ENCODE measurements at regions not wholly inside any gene's neighbourhood (a gene's known extent, or its start where the extent isn't known, plus 50 kb on each side); places are given as distances from the start of the nearest gene placed in this dataset.
"Not testable (repeated sequence)": the region's sequence is repeated elsewhere in the genome, so short reads cannot be mapped to it uniquely, and the experiment has no call there.

DNA sequence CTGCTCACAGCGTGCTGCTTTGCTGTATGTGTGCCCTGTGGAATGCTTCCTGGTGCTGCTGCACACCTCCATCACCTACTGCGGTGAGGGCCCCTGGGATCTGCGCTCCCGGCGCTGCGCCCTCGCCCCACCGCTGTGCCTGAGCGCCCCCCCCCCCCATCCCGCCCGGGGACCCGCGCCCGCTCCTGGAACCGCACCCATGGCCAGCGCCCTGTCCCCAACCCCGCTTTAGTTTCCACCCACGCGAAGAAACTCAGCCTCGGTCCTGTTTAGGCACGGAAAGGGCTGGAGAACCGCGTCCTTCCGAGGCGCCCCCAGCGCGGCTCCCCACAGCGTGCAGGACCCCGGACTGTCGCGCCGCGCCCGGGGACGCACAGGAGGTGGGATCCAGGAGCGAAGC is 265.5 kb downstream of the POTEB3 start:
- not testable (repeated sequence) for DNase-seq

DNA sequence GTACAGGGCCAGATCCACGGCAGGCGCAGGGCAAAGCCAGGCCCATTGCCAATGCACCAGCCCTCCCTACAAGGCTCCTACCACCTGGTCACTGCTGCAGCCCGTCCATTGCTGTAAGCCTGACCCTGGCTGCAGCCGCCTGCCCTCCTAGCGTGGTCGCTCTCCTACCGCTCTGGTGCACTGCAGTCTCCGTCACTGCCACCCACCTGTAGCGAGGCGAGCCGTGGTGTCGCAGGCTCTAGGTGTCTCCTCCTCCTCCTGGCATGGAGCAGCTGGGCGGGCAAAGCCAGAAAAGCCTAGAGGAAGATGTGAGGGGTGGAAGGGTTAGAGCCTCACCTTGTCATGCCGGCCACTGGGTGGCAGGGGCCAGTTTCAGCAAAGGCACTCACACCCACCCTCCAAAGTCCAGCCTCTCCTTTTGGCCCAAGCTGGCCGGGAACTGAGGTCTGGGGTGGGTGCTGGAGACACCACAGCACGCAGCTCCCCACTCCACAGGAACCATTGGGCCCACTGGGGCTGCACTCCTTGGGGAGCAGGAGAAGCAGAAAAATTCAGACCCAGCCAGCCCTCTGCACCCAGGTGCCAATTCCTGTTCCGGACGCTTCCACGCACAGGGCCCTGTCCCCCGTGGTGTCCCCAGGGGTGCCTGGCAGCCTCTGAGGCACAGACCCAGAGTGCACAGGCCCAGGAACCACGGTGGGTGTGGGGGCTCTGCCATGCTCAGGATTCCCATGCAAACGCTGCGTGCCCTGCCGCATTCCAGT is 285.3 kb upstream of the POTEB2 start:
- DNase-seq = not testable (repeated sequence)

DNA sequence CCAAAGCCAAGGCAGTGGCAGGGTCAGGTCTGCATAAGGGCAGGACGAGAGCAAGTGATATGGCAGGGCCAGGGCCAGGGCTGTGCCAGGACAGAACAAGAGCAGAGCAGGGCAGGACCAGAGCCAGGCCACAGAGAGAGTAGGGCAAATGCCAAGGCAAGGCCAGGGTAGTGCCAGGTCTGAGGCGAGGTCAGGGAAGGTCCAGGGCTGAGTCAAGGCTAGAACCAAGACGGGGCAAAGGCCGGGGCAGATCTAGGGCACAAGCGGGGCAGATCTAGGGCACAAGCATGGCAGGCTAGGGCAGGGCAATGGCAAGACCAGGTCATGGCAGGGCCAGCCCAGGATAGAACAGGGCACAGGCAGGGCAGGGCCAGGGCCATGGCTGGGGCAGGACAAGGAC is 282.0 kb upstream of the POTEB2 start:
- DNase-seq = not testable (repeated sequence)

DNA sequence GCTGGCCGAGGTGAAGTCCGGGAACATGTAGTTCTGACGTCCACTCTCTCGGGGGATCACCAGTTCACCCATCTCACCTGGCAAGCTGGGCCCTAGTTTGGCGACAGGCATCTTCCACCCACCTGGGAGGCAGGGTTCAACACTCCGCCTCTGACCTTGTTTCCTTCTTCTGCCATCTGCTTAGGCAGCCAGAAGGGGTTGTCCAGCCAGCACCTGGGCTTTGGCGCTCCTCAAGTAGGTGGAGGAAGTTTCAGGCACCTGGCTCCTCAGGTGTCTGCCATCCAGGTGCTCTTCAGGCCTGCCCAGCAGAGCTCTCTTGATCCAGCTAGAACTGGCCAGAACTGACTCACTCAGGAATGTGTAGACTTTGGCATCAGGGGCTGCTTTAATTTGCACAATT is 267.8 kb upstream of the POTEB2 start:
- DNase-seq = not testable (repeated sequence)

DNA sequence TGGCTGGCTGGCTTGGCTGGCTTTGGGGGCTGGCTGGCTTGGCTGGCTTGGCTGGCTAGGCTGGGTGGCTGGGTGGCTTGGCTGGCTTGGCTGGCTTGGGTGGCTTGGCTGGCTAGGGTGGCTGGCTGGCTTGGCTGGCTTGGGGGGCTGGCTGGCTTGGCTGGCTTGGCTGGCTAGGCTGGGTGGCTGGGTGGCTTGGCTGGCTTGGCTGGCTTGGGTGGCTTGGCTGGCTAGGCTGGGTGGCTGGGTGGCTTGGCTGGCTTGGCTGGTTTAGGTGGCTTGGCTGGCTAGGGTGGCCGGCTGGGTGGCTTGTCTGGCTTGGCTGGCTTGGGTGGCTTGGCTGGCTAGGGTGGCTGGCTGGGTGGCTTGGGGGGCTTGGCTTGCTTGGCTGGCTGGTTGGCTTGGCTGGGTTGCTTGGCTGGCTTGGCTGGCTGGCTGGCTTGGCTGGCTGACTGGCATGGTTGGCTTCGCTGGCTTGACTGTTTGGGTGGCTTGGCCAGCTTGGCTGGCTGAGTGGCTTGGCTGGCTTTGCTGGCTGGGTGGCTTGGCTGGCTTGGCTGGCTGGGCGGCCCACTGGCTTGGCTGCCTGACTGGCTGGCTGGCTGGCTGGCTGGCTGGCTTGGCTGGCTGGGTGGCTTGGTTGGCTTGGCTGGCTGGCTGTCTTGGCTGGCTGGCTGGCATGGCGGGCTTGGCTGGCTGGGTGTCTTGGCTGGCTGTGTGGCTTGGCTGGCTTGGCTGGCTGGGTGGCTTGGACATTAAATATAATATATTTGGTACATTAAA is 246.3 kb upstream of the POTEB2 start:
- not testable (repeated sequence) for DNase-seq

DNA sequence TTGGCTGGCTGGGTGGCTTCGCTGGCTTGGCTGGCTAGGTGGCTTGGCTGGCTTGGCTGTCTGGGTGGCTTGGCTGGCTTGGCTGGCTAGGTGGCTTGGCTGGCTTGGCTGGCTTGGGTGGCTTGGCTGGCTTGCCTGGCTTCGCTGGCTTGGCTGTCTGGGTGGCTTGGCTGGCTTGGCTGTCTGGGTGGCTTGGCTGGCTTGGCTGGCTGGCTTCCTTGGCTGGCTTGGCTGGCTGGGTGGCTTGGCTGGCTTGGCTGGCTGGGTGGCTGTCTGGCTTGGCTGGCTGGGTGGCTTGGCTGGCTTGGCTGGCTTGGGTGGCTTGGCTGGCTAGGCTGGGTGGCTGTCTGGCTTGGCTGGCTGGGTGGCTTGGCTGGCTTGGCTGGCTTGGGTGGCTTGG is 245.7 kb upstream of the POTEB2 start:
- peak; percentile 28 for DNase-seq

DNA sequence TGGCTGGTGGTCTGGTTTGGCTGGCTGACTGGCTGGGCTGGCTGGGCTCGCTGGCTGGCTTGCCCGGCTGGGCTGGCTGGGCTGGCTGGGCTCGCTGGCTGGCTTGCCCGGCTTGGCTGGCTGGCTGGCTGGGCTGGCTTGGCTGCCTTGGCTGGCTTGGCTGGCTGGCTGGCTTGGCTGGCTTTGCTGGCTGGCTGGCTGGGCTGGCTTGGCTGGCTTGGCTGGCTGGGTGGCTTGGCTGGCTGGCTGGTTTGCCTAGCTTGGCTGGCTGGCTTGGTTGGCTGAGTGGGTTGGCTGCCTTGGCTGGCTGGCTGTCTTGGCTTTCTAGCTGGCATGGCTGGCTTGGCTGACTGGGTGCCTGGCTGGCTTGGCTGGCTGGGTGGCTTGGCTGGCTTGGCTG is 245.1 kb upstream of the POTEB2 start:
- DNase-seq = not testable (repeated sequence)

DNA sequence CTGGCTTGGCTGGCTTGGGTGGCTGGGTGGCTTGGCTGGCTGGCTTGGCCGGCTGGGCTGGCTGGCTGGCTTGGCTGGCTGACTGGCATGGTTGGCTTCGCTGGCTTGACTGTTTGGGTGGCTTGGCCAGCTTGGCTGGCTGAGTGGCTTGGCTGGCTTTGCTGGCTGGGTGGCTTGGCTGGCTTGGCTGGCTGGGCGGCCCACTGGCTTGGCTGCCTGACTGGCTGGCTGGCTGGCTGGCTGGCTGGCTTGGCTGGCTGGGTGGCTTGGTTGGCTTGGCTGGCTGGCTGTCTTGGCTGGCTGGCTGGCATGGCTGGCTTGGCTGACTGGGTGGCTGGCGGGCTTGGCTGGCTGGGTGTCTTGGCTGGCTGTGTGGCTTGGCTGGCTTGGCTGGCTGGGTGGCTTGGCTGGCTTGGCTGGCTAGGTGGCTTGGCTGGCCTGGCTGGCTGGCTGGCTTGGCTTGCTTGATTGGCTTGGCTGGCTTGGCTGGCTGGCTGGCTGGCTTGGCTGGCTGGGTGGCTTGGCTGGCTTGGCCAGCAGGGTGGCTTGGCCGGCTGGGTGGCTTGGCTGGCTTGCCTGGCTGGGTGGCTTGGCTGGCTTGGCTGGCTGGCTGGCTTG is 244.2 kb upstream of the POTEB2 start:
- DNase-seq = not testable (repeated sequence)

DNA sequence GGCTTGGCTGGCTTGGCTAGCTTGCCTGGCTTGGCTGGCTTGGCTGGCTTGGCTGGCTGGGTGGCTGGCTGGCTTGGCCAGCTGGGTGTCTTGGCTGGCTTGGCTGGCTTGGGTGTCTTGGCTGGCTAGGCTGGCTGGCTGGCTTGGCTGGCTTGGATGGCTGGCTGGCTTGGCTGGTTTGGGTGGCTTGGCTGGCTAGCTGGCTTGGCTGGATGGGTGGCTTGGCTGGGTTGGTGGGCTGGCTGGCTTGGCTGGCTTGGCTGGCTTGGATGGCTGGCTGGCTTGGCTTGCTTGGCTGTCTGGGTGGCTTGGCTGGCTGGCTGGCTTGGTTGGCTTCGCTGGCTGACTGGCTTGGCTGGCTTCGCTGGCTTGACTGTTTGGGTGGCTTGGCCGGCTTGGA is 242.3 kb upstream of the POTEB2 start:
- DNase-seq = not testable (repeated sequence)

DNA sequence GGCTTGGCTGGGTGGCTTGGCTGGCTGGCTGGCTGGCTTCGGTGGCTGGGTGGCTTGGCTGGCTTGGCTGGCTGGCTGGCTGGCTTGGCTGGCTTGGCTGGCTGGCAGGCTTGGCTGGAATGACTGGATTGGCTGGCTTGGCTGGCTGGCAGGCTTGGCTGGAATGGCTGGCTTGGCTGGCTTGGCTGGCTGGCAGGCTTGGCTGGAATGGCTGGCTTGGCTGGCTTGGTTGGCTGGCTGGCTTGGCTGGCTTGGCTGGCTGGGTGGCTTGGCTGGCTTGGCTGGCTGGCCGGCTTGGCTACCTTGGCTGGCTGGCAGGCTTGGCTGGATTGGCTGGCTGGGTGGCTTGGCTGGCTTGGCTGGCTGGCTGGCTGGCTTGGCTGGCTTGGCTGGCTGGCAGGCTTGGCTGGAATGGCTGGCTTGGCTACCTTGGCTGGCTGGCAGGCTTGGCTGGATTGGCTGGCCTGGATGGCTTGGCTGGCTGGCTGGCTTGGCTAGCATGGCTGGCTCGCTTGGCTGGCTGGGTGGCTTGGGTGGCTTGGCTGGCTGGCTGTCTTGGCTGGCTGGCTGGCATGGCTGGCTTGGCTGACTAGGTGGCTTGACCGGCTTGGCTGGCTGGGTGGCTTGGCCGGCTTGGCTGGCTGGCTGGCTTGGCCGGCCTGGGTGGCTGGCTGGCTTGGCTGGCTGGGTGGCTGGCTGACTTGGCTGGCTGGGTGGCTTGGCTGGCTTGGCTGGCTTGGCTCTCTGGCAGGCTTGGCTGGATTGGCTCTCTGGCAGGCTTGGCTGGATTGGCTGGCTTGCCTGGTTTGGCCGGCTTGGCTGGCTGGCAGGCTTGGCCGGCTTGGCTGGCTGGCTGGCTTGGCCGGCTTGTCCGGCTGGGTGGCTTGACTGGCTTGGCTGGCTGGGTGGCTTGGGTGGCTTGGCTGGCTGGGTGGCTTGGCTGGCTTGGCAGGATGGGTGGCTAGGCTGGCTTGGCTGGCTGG is 241.6 kb upstream of the POTEB2 start:
- not testable (repeated sequence) for DNase-seq

DNA sequence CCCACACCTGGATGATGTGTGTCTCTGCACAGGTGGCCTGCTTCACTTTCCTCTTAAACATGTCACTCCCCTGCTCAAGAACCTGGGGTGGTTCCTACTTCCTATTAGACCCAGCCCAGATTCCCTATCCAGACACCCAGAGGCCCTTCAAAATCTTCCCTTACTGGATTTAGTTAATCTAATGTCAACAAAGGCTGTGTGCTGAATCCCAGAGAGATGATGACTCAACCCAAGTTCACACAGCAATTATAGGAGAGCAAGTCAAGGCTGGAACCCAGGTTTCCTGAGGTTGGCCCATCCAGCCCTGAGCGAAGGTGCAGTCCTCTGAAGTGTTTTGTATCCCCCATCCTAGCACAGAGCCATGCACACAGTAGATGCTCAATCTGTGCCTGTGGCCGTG is 230.5 kb upstream of the POTEB2 start:
- DNase-seq = not testable (repeated sequence)

DNA sequence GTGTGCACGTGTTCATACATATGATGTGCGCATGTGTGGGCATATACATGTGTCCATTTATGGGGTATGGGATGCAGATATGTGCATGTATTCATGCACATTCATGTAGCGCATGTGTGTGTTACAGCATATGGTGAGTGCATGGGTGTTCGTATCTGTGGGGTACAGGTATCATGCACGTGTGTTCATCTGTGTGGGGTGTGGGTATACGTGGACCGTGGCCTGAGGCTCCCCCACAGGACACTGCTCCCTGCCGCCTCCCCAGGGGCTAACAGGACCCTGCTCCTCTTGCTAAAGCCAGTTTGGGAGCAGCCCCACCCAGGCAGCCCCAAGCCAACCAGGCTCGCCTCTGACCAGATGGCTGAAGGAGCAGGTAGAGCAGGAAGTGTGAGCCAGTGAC is 213.4 kb upstream of the POTEB2 start:
- not testable (repeated sequence) for DNase-seq

DNA sequence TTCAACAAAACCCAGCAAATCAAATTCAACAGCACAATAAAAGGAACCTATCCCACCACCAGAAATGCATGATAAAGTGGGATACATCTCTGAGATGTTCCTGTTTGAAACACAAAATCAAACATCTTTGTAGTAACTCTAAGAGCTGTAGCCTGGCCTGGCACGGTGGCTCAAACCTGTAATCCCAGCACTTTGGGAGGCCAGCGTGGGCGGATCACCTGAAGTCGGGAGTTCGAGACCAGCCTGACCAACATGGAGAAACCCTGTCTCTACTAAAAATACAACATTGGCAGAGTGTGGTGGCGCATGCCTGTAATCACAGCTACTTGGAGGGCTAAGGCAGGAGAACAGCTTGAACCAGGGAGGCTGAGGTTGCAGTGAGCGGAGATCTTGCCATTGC is 202.8 kb upstream of the POTEB2 start:
- not testable (repeated sequence) for DNase-seq

DNA sequence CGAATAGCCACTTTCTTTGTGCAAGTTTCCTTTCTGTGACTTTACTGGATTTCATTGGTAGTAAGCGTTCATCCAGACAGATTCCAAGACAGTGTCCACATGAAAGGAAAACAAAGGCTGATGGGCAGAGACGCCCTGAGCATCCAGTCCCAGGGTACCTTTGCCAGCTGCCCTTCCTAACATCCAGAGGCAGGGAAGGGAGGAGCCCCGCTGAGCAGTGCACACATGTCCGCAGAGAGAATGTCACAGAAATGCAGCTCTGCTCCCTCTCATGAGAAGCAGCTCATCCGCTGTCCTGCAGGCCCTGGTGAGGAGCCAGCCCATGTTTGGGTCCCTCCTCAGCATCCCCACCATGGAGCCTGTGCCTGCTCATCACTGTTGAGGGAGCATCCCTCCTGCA is 197.4 kb upstream of the POTEB2 start:
- DNase-seq = not testable (repeated sequence)

DNA sequence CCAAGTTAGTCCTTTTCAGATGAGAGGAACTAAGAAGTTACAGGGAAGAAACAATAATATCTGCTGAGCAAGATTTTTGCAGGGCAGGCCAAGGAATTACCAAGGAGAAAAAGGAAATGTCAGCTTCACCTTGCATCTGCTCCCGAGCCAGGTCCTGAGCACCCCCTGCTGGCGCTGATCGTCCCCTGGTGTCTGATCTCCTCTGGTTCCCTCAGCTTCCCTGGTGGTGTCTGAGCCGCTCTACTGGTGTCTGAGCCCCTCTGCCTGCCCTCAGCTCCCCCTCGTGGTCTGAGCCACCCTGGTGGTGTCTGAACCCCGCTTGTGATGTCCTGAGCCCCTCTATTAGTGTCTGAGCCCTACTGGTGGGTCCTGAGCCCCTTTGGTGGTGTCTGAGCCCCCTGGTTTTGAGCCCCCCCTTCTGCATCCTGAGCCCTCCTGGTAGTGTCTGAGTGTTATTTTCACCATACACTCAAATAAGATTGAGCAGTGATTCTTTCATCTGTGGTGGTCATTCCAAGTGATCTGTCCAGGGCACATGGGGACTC is 196.6 kb upstream of the POTEB2 start:
- not testable (repeated sequence) for DNase-seq

DNA sequence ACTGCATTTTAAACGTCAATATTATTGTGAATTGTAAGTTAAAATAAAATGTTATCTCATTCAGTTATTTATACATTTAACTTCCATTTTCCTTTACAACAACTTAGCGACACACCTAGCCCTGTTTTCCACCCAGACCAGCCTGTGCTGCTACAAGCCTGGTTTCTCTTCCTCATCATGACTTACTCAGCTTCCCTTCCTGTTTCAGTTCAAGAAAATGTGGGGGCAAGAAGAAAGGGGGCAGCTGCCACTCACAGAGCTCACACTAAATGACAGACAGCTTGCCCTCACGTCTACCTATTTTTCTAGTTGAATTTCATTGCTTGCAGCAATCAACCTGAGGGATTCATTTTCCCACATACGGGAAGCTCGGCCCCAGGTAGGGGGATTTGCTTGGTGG is 185.8 kb upstream of the POTEB2 start:
- not testable (repeated sequence) for DNase-seq

DNA sequence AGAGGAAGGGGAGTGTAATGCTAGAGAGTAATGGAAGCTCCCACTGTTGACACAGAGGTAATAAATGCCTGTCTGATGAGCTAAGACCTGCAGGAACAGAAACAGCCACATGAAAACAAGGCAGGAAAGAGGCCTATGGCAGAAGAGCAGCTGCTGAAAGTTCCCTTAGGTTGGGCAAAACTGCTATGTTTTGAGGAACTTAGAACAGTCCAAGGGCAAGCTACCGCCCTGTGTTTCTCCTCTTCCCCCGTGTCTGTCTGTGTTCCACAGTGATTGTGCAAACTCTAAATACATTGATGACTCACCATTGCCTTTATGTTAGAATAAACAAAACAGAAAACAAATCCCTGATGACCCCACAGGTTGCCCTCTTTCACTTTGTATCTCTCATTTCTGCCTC is 165.6 kb upstream of the POTEB2 start:
- not testable (repeated sequence) for DNase-seq

DNA sequence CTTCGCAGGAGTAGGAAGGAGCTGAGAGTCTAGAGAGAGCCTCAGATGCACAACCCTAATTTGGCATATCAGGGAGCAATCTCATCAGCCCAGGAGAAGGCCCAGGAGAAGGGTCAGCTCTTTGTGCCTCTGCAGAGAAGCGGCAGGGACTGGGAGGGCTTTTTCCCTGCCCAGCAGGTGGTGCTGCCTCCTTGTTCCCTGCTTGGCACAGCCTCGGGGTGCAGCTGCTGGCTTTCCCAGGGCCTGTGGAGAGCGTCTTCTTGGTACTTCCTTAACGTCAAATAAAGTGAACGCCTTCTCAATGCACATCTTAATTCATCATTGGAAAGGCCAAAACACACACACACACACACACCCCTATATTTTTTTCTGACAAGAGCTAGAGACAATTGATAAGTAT is 162.9 kb upstream of the POTEB2 start:
- DNase-seq = not testable (repeated sequence)

DNA sequence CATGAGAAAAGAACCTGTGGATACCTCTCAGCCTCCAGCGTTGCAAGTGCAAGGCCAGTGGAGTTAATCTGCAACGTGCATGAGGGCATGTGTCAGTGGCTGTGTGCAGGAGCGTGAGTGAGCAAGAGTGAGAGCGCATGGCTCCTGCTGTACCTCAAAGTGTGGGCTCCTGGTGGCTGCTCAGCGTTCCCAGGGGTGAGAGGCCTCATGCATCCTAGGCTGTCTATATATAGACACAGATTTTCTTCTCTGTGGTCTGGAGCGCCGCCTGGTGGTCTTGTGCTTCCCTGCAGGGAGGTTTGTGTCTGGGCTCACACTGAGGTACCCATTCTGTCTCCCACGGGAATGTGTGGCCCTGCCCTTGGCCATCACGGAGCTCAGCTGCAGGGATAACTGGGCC is 161.8 kb upstream of the POTEB2 start:
- DNase-seq = not testable (repeated sequence)

DNA sequence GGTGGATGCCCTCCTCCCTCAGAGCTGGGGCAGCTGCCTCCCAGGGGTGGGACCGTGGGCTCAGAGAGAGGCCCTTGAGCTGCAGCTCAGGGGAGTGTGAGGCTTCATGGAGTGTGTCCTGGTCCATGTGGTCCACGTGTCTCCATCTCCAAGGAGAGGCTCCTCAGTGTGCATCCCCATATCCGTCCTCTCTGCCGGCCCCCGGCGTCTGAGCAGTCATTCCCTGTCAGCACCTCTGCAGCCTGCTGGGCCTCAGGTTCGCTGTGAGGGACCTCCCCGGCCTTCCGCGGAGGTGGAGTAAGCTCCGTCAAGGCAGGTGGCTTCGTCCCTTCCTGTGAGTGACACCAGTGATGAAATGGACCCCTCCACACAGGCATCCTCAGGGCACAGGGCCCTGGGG is 160.7 kb upstream of the POTEB2 start:
- not testable (repeated sequence) for DNase-seq

DNA sequence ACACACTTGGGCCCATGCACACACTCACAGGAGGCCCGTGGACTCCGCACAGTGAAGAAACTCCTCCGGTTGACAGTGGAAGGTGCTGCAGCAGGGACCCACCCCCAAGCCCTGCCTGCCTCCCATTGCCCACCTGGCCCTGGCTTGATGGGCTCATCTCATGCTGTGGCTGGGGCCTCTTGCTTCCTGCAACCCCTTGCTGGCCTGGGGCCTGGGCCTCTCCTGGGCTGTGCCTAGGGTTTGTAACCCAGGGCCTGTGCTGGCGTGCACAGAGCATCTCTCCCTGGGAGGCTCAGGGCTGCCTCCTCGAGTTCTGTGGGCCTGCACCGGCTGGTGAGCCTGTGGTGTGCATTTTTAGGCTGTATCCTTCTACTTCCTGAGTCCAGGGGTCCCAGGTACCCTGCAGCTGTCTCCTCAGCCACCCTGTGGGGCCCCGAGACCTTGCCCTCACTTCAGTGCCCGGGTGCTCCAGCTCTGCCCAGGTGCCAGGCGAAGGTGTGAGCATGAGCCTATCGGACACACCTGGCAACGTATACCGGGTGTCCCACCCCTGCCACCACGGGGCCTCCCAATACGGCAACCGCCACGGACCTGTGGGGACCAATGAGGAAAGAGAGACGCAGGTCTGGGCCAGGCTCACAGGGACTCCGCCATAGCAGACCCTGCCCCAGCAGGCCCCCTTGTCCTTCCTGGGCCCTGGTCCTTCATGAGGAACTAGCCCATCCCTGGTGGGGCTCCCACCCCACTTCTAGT is 158.3 kb upstream of the POTEB2 start:
- DNase-seq = peak; percentile 8

All from left hindlimb (tissue), 1 donor.